Activated CD4-positive, alpha-beta T cell treated with anti-CD3 and anti-CD28 coated beads, Interleukin-10, Interleukin-2, amounts not matched to agents 100 ng/mL and 50 ng/mL, durations not matched to agents 16 hours and 8 hours (primary cell): ENCODE measurements at regions not wholly inside any gene's neighbourhood (a gene's known extent, or its start where the extent isn't known, plus 50 kb on each side); places are given as distances from the start of the nearest gene placed in this dataset.

Experiments
- DNase-seq: peaks from one replicate; pipeline ENCODE4 v3.0.0-alpha.2; 2020

- no peak for DNase-seq
These were observed 67.8 kb upstream of the MAPK4 start for GRCh38 chr18:50492097-50492496.

- no peak for DNase-seq
These were observed 65.3 kb upstream of the MAPK4 start for GRCh38 chr18:50494569-50494968.

DNA sequence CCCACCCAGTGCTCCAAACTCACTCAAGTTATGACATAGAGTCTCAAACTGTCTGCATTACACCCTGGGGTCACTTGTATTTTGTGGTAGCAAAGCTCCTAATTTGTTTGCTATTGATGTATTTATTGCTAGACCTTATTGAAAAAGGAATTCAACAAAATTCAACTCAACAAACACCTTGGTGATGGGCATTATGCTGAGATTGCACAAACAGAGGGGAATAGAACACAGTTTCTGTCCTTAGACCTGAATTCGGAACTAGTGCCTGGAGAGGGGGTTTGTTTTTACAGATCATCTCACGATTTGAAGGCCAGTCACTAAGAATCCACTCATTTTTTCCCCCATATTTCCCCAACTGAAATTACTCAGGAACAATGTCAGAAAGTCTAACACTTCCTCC is 53.5 kb upstream of the MAPK4 start:
- no peak for DNase-seq

GRCh38 chr18:50507120-50507590 is 52.7 kb upstream of the MAPK4 start:
- peak; percentile 8 for DNase-seq

DNA sequence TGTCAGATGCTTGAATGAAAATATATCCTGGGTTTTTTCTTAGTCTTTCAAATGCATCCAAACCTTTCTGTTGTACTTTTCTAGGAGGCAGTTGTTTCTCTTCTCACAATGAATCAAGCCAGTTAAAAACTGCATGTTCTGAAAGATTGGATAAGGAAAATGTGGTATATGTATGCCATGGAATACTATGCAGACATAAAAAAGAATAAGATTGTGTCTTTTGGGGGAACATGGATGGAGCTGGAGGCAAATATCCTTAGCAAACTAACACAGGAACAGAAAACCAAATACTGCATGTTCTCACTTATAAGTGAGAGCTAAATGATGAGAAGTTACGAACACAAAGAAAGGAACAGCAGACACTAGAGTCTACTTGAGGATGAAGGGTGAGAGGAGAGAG is 51.7 kb upstream of the MAPK4 start:
- no peak for DNase-seq

DNA sequence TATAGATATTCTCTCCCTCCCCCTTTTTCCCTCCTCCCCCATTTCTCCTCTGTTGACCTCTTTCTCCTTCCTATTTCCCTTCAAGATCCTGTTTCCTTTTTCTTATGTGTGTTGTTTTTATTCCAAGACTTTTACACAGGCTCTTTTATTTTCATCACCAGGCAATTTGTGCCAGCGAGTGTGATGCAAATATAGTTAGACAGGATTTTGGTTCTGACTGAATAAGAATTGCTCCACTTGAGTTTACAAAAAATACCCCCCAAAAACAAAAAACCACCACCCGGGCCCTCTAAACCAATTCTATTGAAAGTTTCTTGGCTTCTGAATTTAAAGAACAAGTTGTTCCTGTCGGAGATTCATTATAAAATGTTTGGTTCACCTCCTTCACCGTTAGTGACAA is 50.9 kb upstream of the MAPK4 start:
- DNase-seq: no peak
